KMS-11 (cell line): ENCODE measurements at regions not wholly inside any gene's neighbourhood (a gene's known extent, or its start where the extent isn't known, plus 50 kb on each side); places are given as distances from the start of the nearest gene placed in this dataset.
"Not testable (repeated sequence)": the region's sequence is repeated elsewhere in the genome, so short reads cannot be mapped to it uniquely, and the experiment has no call there.

Experiments used
- H2AFZ ChIP-seq: fragments of 200-600 bp; sonication (generic); 2 replicates; pipeline ENCODE4 v1.6.1; 2016; ENCODE audit warnings: antibody characterized with exemption, mixed run types, low read depth
- H3K27ac ChIP-seq: fragments of 200-600 bp; sonication (generic); 2 replicates; pipeline ENCODE4 v1.6.1; 2016; ENCODE audit warnings: mild to moderate bottlenecking, mixed run types
- H3K27me3 ChIP-seq: fragments of 200-600 bp; sonication (generic); 2 replicates; pipeline ENCODE4 v1.6.1; 2017; ENCODE audit warnings: mild to moderate bottlenecking, low read depth, mixed run types, moderate library complexity; ENCODE audit not compliant: insufficient read depth
- H3K36me3 ChIP-seq: fragments of 200-600 bp; sonication (generic); 2 replicates; pipeline ENCODE4 v1.6.1; 2017; ENCODE audit warnings: mild to moderate bottlenecking, mixed run types; ENCODE audit not compliant: insufficient read depth
- H3K4me1 ChIP-seq: fragments of 200-600 bp; sonication (generic); 2 replicates; pipeline ENCODE4 v1.6.1; 2016; ENCODE audit warnings: mild to moderate bottlenecking, low read depth, mixed run types; ENCODE audit not compliant: poor library complexity, severe bottlenecking
- H3K4me2 ChIP-seq: fragments of 200-600 bp; sonication (generic); 2 replicates; pipeline ENCODE4 v1.7.0; 2016; ENCODE audit warnings: mild to moderate bottlenecking, mixed run types
- H3K4me3 ChIP-seq: fragments of 200-600 bp; sonication (generic); IDR thresholded peaks from 2 replicates; pipeline ENCODE4 v1.6.1; 2017; ENCODE audit warnings: low read depth, low read length, mixed read lengths; ENCODE audit not compliant: insufficient read depth
- H3K79me2 ChIP-seq: fragments of 200-600 bp; sonication (generic); 2 replicates; pipeline ENCODE4 v1.6.1; 2016; ENCODE audit warnings: low read depth, mixed run types; ENCODE audit not compliant: insufficient read depth
- H3K9ac ChIP-seq: fragments of 200-600 bp; sonication (generic); 2 replicates; pipeline ENCODE4 v1.6.1; 2016; ENCODE audit warnings: mild to moderate bottlenecking, mixed run types
- H4K20me1 ChIP-seq: fragments of 200-600 bp; sonication (generic); 2 replicates; pipeline ENCODE4 v1.6.1; 2016; ENCODE audit warnings: mild to moderate bottlenecking, mixed run types; ENCODE audit not compliant: insufficient read depth
- CTCF ChIP-seq: fragments of 200-600 bp; sonication (generic); conservative IDR thresholded peaks from 2 replicates; pipeline ENCODE4 v1.6.1; 2017; ENCODE audit warnings: low read depth, mild to moderate bottlenecking, antibody characterized with exemption, low read length, moderate library complexity, mixed read lengths

- Histone ChIP-seq H3K36me3 (no peaks in the 10 kb centered on the region), H3K4me2 (no peak overlapping the region), H3K27me3 (no peaks in the 10 kb centered on the region), H2AFZ (no peak overlapping the region), H3K9ac (no peak overlapping the region), H3K4me1 (no peaks in the 10 kb centered on the region), H3K4me3 (no peak overlapping the region), H3K27ac (no peak overlapping the region), H3K79me2 (no peaks in the 10 kb centered on the region), H4K20me1 (no peaks in the 10 kb centered on the region)
- TF ChIP-seq CTCF, result no peak
Measured at GRCh38 chr11:39772525-39773137, 1686.8 kb downstream of the LRRC4C start.

- H3K4me3 ChIP-seq, result no peak overlapping the region
- H3K4me2 ChIP-seq, result no peak overlapping the region
- no peak for TF ChIP-seq CTCF
- H4K20me1 ChIP-seq, result no peaks in the 10 kb centered on the region
- H2AFZ ChIP-seq, result no peak overlapping the region
- H3K27ac ChIP-seq, result no peak overlapping the region
- H3K36me3 ChIP-seq, result no peaks in the 10 kb centered on the region
- no peaks in the 10 kb centered on the region for H3K27me3 ChIP-seq
- no peak overlapping the region for H3K9ac ChIP-seq
- no peaks in the 10 kb centered on the region for H3K79me2 ChIP-seq
- H3K4me1 ChIP-seq, result no peaks in the 10 kb centered on the region
Measured at GRCh38 chr11:39768214-39768613, 1691.2 kb downstream of the LRRC4C start.

DNA sequence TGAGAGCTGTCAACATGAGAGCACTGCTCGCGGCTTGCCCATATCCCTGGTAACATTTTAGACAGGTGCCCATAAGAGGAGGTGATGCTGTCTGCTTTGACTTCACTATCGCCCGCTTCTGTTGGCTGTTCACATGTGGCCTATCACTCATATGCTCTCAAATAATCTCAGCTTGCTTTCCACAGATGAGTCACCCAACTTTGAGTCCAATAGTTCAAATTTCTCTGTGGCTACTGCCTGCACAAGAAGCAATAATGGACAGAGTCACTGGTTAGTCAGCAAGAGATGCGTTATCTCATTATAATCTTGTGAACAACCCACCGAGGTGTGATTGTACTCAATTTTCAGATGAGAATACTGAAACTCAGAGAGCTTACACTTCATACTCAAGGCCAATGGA lies 1714.1 kb downstream of the LRRC4C start:
- no peaks in the 10 kb centered on the region for H3K4me1 ChIP-seq
- no peaks in the 10 kb centered on the region for H3K36me3 ChIP-seq
- no peaks in the 10 kb centered on the region for H3K79me2 ChIP-seq
- H3K9ac ChIP-seq, result no peak overlapping the region
- H3K27me3 ChIP-seq, result no peaks in the 10 kb centered on the region
- no peak overlapping the region for H3K4me2 ChIP-seq
- H2AFZ ChIP-seq, result no peak overlapping the region
- H3K4me3 ChIP-seq, result no peak overlapping the region
- no peaks in the 10 kb centered on the region for H4K20me1 ChIP-seq
- no peak overlapping the region for H3K27ac ChIP-seq
- no peak for TF ChIP-seq CTCF

GRCh38 chr11:39741066-39741465 lies 1718.4 kb downstream of the LRRC4C start:
- Histone ChIP-seq H3K79me2 (no peaks in the 10 kb centered on the region), H3K27ac (no peak overlapping the region), H2AFZ (no peak overlapping the region), H4K20me1 (no peaks in the 10 kb centered on the region), H3K4me2 (no peak overlapping the region), H3K36me3 (no peaks in the 10 kb centered on the region), H3K4me3 (no peak overlapping the region), H3K9ac (no peak overlapping the region), H3K4me1 (no peaks in the 10 kb centered on the region), H3K27me3 (no peaks in the 10 kb centered on the region)
- TF ChIP-seq CTCF, result no peak

- H3K9ac ChIP-seq, H3K4me2 ChIP-seq, H3K4me1 ChIP-seq, H2AFZ ChIP-seq, H3K4me3 ChIP-seq, H3K36me3 ChIP-seq, H4K20me1 ChIP-seq, H3K79me2 ChIP-seq, H3K27ac ChIP-seq, H3K27me3 ChIP-seq: not testable (repeated sequence)
Measured at GRCh38 chr11:39736351-39736750, 1723.1 kb downstream of the LRRC4C start.
